Progenitor cell of endocrine pancreas (in vitro differentiated cells): ENCODE measurements at regions not wholly inside any gene's neighbourhood (a gene's known extent, or its start where the extent isn't known, plus 50 kb on each side); places are given as distances from the start of the nearest gene placed in this dataset.

Source experiments
- DNase-seq: peaks from one replicate; pipeline ENCODE4 v3.0.0; 2021; ENCODE audit warnings: low spot score; ENCODE audit not compliant: unreplicated experiment
- H3K27ac Mint-ChIP-seq: 2 replicates; pipeline ENCODE4 v1.8.0; 2021; ENCODE audit warnings: mild to moderate bottlenecking, moderate library complexity, mixed read lengths
- H3K27me3 Mint-ChIP-seq: 2 replicates; pipeline ENCODE4 v1.8.0; 2021; ENCODE audit warnings: mixed read lengths
- H3K36me3 Mint-ChIP-seq: 2 replicates; pipeline ENCODE4 v1.8.0; 2022; ENCODE audit warnings: mixed read lengths; ENCODE audit not compliant: insufficient read depth
- H3K4me1 Mint-ChIP-seq: 2 replicates; pipeline ENCODE4 v1.8.0; 2021; ENCODE audit warnings: low read depth, mixed read lengths
- H3K4me3 Mint-ChIP-seq: 2 replicates; pipeline ENCODE4 v1.8.0; 2021; ENCODE audit warnings: low read depth, mild to moderate bottlenecking, moderate library complexity, mixed read lengths
- H3K9me3 Mint-ChIP-seq: 2 replicates; pipeline ENCODE4 v1.8.0; 2021; ENCODE audit warnings: low read depth, mixed read lengths
- CTCF ChIP-seq: fragments of 200-600 bp; sonication (generic); IDR thresholded peaks from one replicate; pipeline ENCODE4 v1.5.0; 2021; ENCODE audit warnings: antibody characterized with exemption, mild to moderate bottlenecking; ENCODE audit not compliant: unreplicated experiment

GRCh38 chr10:105763611-105764010 lies 1122.5 kb downstream of the SORCS3 start:
- no peak overlapping the region for H3K4me3 Mint-ChIP-seq
- peaks cover 13% of the 10 kb centered on the region for H3K27me3 Mint-ChIP-seq
- no peaks in the 10 kb centered on the region for H3K9me3 Mint-ChIP-seq
- no peak for TF ChIP-seq CTCF
- H3K27ac Mint-ChIP-seq, result no peak overlapping the region
- DNase-seq, result no peak
- no peaks in the 10 kb centered on the region for H3K4me1 Mint-ChIP-seq
- no peaks in the 10 kb centered on the region for H3K36me3 Mint-ChIP-seq

- no peak for DNase-seq
- H3K4me3 Mint-ChIP-seq, result no peak overlapping the region
- no peaks in the 10 kb centered on the region for H3K9me3 Mint-ChIP-seq
- no peaks in the 10 kb centered on the region for H3K36me3 Mint-ChIP-seq
- H3K27me3 Mint-ChIP-seq, result peaks cover 13% of the 10 kb centered on the region
- H3K27ac Mint-ChIP-seq, result no peak overlapping the region
- no peak for TF ChIP-seq CTCF
- H3K4me1 Mint-ChIP-seq, result peaks cover 5% of the 10 kb centered on the region
Measured at GRCh38 chr10:105761576-105762260, 1120.6 kb downstream of the SORCS3 start.

GRCh38 chr10:105759669-105760068 lies 1118.6 kb downstream of the SORCS3 start:
- Mint-ChIP-seq H3K4me3 (no peak overlapping the region), H3K36me3 (no peaks in the 10 kb centered on the region), H3K27me3 (peaks cover 10% of the 10 kb centered on the region), H3K9me3 (no peaks in the 10 kb centered on the region), H3K27ac (no peak overlapping the region), H3K4me1 (peaks cover 12% of the 10 kb centered on the region)
- no peak for TF ChIP-seq CTCF
- no peak for DNase-seq

GRCh38 chr10:105758209-105758998 lies 1117.3 kb downstream of the SORCS3 start:
- no peak for DNase-seq
- Mint-ChIP-seq H3K27ac (no peak overlapping the region), H3K27me3 (peaks cover 3% of the 10 kb centered on the region), H3K9me3 (no peaks in the 10 kb centered on the region), H3K4me3 (no peak overlapping the region), H3K36me3 (no peaks in the 10 kb centered on the region), H3K4me1 (peaks cover 12% of the 10 kb centered on the region)
- TF ChIP-seq CTCF, result no peak

- no peaks in the 10 kb centered on the region for H3K36me3 Mint-ChIP-seq
- DNase-seq, result no peak
- TF ChIP-seq CTCF, result no peak
- no peak overlapping the region for H3K27ac Mint-ChIP-seq
- H3K27me3 Mint-ChIP-seq, result peaks cover 2% of the 10 kb centered on the region
- H3K9me3 Mint-ChIP-seq, result no peaks in the 10 kb centered on the region
- no peak overlapping the region for H3K4me3 Mint-ChIP-seq
- peaks cover 12% of the 10 kb centered on the region for H3K4me1 Mint-ChIP-seq
Measured at GRCh38 chr10:105757302-105757701, 1116.2 kb downstream of the SORCS3 start.
